WTC11 (cell line): ENCODE measurements at regions not wholly inside any gene's neighbourhood (a gene's known extent, or its start where the extent isn't known, plus 50 kb on each side); places are given as distances from the start of the nearest gene placed in this dataset.

ENCODE experiments used
- ATAC-seq: fragments of 200-7000 bp; cut with Tn5 transposase; 2 replicates; pipeline ENCODE4 v1.10.0; 2021; ENCODE audit warnings: mild to moderate bottlenecking, moderate library complexity
- CTCF ChIA-PET: fragments of 300-600 bp; sonication (Branson Sonifier 250); formaldehyde crosslinking; loops from one replicate; lab custom pipeline; 2021; ENCODE audit warnings: antibody characterized with exemption; lab: Charles Lee
- POLR2A ChIA-PET: fragments of 350-600 bp; sonication (Branson Sonifier 250); formaldehyde crosslinking; loops from one replicate; lab custom pipeline; 2021; ENCODE audit warnings: antibody characterized with exemption; lab: Charles Lee
- DNase-seq: peaks from one replicate; pipeline ENCODE4 v3.0.0; 2021; ENCODE audit warnings: low spot score
- H3K27ac Mint-ChIP-seq: 2 replicates; pipeline ENCODE4 v1.8.0; 2021; ENCODE audit warnings: mixed read lengths
- H3K27me3 Mint-ChIP-seq: 2 replicates; pipeline ENCODE4 v1.8.0; 2021; ENCODE audit warnings: low read depth, mild to moderate bottlenecking, moderate library complexity, mixed read lengths
- H3K36me3 Mint-ChIP-seq: 2 replicates; pipeline ENCODE4 v1.8.0; 2021; ENCODE audit warnings: mixed read lengths
- H3K4me1 Mint-ChIP-seq: 2 replicates; pipeline ENCODE4 v1.8.0; 2022; ENCODE audit warnings: mixed read lengths
- H3K4me3 Mint-ChIP-seq: 2 replicates; pipeline ENCODE4 v1.8.0; 2021; ENCODE audit warnings: mild to moderate bottlenecking, moderate library complexity, mixed read lengths
- H3K9me3 Mint-ChIP-seq: 2 replicates; pipeline ENCODE4 v1.8.0; 2021; ENCODE audit warnings: mixed read lengths
- E2F4 ChIP-seq: sonication (generic); formaldehyde crosslinking; IDR thresholded peaks from 2 replicates; pipeline ENCODE4 v1.8.1; 2022; ENCODE audit warnings: low read depth, mild to moderate bottlenecking, moderate library complexity, missing genetic modification reagents, borderline replicate concordance
- FOXJ3 ChIP-seq: sonication (generic); formaldehyde crosslinking; IDR thresholded peaks from 2 replicates; pipeline ENCODE4 v1.9.0; 2021; ENCODE audit warnings: missing genetic modification reagents, mild to moderate bottlenecking, borderline replicate concordance
- FOXP4 ChIP-seq: sonication (generic); formaldehyde crosslinking; IDR thresholded peaks from 2 replicates; pipeline ENCODE4 v1.8.0; 2022; ENCODE audit warnings: mild to moderate bottlenecking, missing genetic modification reagents
- GABPB1 ChIP-seq: sonication (generic); formaldehyde crosslinking; IDR thresholded peaks from 2 replicates; pipeline ENCODE4 v1.8.1; 2023; ENCODE audit warnings: mild to moderate bottlenecking, missing genetic modification reagents
- IRF1 ChIP-seq: sonication (generic); formaldehyde crosslinking; IDR thresholded peaks from 2 replicates; pipeline ENCODE4 v1.8.0; 2023; ENCODE audit warnings: missing genetic modification reagents
- JAZF1 ChIP-seq: fragments of 250-450 bp; sonication (Bioruptor Pico); IDR thresholded peaks from 2 replicates; pipeline ENCODE4 v1.9.0; 2021; ENCODE audit warnings: moderate library complexity, mild to moderate bottlenecking, inconsistent platforms
- MXD4 ChIP-seq: fragments of 250-450 bp; sonication (Bioruptor Pico); IDR thresholded peaks from 2 replicates; pipeline ENCODE4 v1.8.0; 2021; ENCODE audit warnings: mild to moderate bottlenecking, moderate library complexity, borderline replicate concordance
- PREB ChIP-seq: sonication (generic); formaldehyde crosslinking; IDR thresholded peaks from 2 replicates; pipeline ENCODE4 v1.8.1; 2022; ENCODE audit warnings: mild to moderate bottlenecking, missing genetic modification reagents, moderate library complexity, borderline replicate concordance
- RELA ChIP-seq: sonication (generic); formaldehyde crosslinking; IDR thresholded peaks from 2 replicates; pipeline ENCODE4 v1.8.1; 2022; ENCODE audit warnings: missing genetic modification reagents, mild to moderate bottlenecking, borderline replicate concordance
- SMAD4 ChIP-seq: sonication (generic); formaldehyde crosslinking; IDR thresholded peaks from 2 replicates; pipeline ENCODE4 v1.8.0; 2022; ENCODE audit warnings: mild to moderate bottlenecking, missing genetic modification reagents
- SP1 ChIP-seq: sonication (generic); formaldehyde crosslinking; conservative IDR thresholded peaks from 2 replicates; pipeline ENCODE4 v1.8.1; 2022; ENCODE audit warnings: missing genetic modification reagents
- USF1 ChIP-seq: sonication (generic); formaldehyde crosslinking; IDR thresholded peaks from 2 replicates; pipeline ENCODE4 v1.8.0; 2022; ENCODE audit warnings: mild to moderate bottlenecking, missing genetic modification reagents
- ZNF121 ChIP-seq: sonication (generic); formaldehyde crosslinking; IDR thresholded peaks from 2 replicates; pipeline ENCODE4 v1.8.0; 2023; ENCODE audit warnings: missing genetic modification reagents
- ZNF138 ChIP-seq: sonication (generic); formaldehyde crosslinking; conservative IDR thresholded peaks from 2 replicates; pipeline ENCODE4 v1.8.1; 2022; ENCODE audit warnings: mild to moderate bottlenecking, moderate library complexity, missing genetic modification reagents
- ZNF396 ChIP-seq: fragments of 250-450 bp; sonication (Bioruptor Pico); IDR thresholded peaks from 2 replicates; pipeline ENCODE4 v1.8.0; 2021; ENCODE audit warnings: mild to moderate bottlenecking, moderate library complexity, borderline replicate concordance
- ZNF423 ChIP-seq: fragments of 250-450 bp; sonication (Bioruptor Pico); IDR thresholded peaks from 2 replicates; pipeline ENCODE4 v2.1.2; 2022; ENCODE audit warnings: mild to moderate bottlenecking, moderate library complexity
- TF ChIP-seq, protein P1 (sequence below): fragments of 250-450 bp; sonication (Bioruptor Pico); IDR thresholded peaks from 2 replicates; pipeline ENCODE4 v1.9.0; 2021; ENCODE audit warnings: mild to moderate bottlenecking, borderline replicate concordance
- TF ChIP-seq, protein P2 (sequence below): sonication (generic); formaldehyde crosslinking; IDR thresholded peaks from 2 replicates; pipeline ENCODE4 v1.8.1; 2022; ENCODE audit warnings: missing genetic modification reagents, borderline replicate concordance
- TF ChIP-seq, protein P3 (sequence below): fragments of 200-600 bp; IDR thresholded peaks from 2 replicates; pipeline ENCODE4 v1.8.0; 2022; ENCODE audit warnings: antibody characterized with exemption
- TF ChIP-seq, protein P4 (sequence below): sonication (generic); formaldehyde crosslinking; IDR thresholded peaks from 2 replicates; pipeline ENCODE4 v1.8.0; 2022; ENCODE audit warnings: mild to moderate bottlenecking, missing genetic modification reagents

GRCh38 chr6:141956046-141956761, 176.5 kb upstream of the GJE1 start (continued):
- TF ChIP-seq ZNF121 (CRISPR knock-in tag): no peak
- TF ChIP-seq, protein P1, sequence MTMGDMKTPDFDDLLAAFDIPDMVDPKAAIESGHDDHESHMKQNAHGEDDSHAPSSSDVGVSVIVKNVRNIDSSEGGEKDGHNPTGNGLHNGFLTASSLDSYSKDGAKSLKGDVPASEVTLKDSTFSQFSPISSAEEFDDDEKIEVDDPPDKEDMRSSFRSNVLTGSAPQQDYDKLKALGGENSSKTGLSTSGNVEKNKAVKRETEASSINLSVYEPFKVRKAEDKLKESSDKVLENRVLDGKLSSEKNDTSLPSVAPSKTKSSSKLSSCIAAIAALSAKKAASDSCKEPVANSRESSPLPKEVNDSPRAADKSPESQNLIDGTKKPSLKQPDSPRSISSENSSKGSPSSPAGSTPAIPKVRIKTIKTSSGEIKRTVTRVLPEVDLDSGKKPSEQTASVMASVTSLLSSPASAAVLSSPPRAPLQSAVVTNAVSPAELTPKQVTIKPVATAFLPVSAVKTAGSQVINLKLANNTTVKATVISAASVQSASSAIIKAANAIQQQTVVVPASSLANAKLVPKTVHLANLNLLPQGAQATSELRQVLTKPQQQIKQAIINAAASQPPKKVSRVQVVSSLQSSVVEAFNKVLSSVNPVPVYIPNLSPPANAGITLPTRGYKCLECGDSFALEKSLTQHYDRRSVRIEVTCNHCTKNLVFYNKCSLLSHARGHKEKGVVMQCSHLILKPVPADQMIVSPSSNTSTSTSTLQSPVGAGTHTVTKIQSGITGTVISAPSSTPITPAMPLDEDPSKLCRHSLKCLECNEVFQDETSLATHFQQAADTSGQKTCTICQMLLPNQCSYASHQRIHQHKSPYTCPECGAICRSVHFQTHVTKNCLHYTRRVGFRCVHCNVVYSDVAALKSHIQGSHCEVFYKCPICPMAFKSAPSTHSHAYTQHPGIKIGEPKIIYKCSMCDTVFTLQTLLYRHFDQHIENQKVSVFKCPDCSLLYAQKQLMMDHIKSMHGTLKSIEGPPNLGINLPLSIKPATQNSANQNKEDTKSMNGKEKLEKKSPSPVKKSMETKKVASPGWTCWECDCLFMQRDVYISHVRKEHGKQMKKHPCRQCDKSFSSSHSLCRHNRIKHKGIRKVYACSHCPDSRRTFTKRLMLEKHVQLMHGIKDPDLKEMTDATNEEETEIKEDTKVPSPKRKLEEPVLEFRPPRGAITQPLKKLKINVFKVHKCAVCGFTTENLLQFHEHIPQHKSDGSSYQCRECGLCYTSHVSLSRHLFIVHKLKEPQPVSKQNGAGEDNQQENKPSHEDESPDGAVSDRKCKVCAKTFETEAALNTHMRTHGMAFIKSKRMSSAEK: no peak
- no peak for TF ChIP-seq RELA
- TF ChIP-seq ZNF396 (CRISPR knock-in tag): no peak

DNA sequence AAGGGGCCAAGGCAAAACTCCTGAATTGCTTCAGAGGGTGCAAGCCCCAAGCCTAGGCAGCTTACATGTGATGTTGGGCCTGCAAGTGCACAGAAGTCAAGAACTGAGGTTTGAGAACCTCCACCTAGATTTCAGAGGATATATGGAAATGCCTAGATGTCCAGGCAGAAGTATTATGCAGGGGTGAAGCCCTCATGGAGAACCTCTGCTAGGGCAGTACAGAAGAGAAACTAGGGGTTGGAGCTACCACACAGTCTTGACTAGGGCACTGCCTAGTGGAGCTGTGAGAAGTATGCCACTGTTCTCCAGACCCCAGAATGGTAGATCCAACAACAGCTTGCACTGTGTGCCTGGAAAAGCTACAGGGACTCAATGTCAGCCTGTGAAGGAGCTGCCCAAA, 179.7 kb upstream of the GJE1 start:
- DNase-seq: no peak
- H3K36me3 Mint-ChIP-seq: peaks cover 51% of the 10 kb centered on the region
- POLR2A ChIA-PET: no interaction called here
- H3K4me1 Mint-ChIP-seq: peaks cover 23% of the 10 kb centered on the region
- peaks cover 6% of the 10 kb centered on the region; the same call in 1 of the 2 replicates for H3K27me3 Mint-ChIP-seq
- no peak overlapping the region for H3K4me3 Mint-ChIP-seq
- CTCF ChIA-PET: no interaction called here
- H3K9me3 Mint-ChIP-seq: peaks cover 46% of the 10 kb centered on the region
- TF ChIP-seq FOXJ3 (CRISPR knock-in tag) (no peak), PREB (no peak), JAZF1 (CRISPR knock-in tag) (no peak), IRF1 (CRISPR knock-in tag) (no peak), ZNF138 (no peak), ZNF423 (no peak), SP1 (CRISPR knock-in tag) (no peak), FOXP4 (CRISPR knock-in tag) (no peak), GABPB1 (no peak), USF1 (CRISPR knock-in tag) (no peak), SMAD4 (CRISPR knock-in tag) (no peak), RELA (no peak), E2F4 (CRISPR knock-in tag) (no peak), ZNF121 (CRISPR knock-in tag) (no peak), MXD4 (CRISPR knock-in tag) (no peak)
- TF ChIP-seq, protein P2, sequence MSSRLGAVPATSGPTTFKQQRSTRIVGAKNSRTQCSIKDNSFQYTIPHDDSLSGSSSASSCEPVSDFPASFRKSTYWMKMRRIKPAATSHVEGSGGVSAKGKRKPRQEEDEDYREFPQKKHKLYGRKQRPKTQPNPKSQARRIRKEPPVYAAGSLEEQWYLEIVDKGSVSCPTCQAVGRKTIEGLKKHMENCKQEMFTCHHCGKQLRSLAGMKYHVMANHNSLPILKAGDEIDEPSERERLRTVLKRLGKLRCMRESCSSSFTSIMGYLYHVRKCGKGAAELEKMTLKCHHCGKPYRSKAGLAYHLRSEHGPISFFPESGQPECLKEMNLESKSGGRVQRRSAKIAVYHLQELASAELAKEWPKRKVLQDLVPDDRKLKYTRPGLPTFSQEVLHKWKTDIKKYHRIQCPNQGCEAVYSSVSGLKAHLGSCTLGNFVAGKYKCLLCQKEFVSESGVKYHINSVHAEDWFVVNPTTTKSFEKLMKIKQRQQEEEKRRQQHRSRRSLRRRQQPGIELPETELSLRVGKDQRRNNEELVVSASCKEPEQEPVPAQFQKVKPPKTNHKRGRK (CRISPR knock-in tag): no peak
- TF ChIP-seq, protein P3, sequence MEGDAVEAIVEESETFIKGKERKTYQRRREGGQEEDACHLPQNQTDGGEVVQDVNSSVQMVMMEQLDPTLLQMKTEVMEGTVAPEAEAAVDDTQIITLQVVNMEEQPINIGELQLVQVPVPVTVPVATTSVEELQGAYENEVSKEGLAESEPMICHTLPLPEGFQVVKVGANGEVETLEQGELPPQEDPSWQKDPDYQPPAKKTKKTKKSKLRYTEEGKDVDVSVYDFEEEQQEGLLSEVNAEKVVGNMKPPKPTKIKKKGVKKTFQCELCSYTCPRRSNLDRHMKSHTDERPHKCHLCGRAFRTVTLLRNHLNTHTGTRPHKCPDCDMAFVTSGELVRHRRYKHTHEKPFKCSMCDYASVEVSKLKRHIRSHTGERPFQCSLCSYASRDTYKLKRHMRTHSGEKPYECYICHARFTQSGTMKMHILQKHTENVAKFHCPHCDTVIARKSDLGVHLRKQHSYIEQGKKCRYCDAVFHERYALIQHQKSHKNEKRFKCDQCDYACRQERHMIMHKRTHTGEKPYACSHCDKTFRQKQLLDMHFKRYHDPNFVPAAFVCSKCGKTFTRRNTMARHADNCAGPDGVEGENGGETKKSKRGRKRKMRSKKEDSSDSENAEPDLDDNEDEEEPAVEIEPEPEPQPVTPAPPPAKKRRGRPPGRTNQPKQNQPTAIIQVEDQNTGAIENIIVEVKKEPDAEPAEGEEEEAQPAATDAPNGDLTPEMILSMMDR: no peak
- TF ChIP-seq, protein P4, sequence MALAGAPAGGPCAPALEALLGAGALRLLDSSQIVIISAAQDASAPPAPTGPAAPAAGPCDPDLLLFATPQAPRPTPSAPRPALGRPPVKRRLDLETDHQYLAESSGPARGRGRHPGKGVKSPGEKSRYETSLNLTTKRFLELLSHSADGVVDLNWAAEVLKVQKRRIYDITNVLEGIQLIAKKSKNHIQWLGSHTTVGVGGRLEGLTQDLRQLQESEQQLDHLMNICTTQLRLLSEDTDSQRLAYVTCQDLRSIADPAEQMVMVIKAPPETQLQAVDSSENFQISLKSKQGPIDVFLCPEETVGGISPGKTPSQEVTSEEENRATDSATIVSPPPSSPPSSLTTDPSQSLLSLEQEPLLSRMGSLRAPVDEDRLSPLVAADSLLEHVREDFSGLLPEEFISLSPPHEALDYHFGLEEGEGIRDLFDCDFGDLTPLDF: no peak
- TF ChIP-seq, all 79 proteins: peak for 0
- no peak overlapping the region for H3K27ac Mint-ChIP-seq
- ATAC-seq: no peak
